Esophagus squamous epithelium (tissue), 4 donors: ENCODE measurements at regions not wholly inside any gene's neighbourhood (a gene's known extent, or its start where the extent isn't known, plus 50 kb on each side); places are given as distances from the start of the nearest gene placed in this dataset.

Experiments used
- POLR2A ChIP-seq, 4 donors: fragments of 450-650 bp; IDR thresholded peaks; one replicate each; pipeline ENCODE4 v1.6.1; 2017; ENCODE audit warnings: antibody characterized with exemption in 4 of 4, mild to moderate bottlenecking in 4 of 4, moderate library complexity in 3 of 4
- TF ChIP-seq, protein P1 (sequence below), 6 experiments: fragments of 450-650 bp in 4 of 6; fragments of 200-600 bp in 2 of 6; sonication (generic) in 2 of 6; IDR thresholded peaks; one replicate each; pipeline ENCODE4 v1.5.1; 2016 to 2019; ENCODE audit warnings: antibody characterized with exemption in 6 of 6, mild to moderate bottlenecking in 4 of 6, moderate library complexity in 4 of 6

DNA sequence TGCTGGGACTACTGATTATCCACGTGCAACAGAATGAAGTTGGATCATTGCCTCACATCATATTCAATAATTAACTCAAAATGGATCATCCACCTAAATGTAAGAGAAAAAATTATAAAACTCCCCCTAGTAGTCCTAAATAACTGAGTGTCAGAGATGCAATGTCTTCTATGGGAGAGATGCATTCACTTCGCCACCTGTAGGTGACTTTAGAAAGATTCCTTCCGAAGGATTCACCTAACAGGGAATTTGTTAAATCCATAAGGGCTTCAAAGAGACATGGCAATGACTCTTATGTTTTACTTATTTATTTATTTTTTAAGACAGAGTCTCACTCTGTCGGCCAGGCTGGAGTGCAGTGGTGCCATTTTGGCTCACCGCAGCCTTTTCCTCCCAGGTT lies 526.0 kb downstream of the MTRR start:
- TF ChIP-seq, protein P1, sequence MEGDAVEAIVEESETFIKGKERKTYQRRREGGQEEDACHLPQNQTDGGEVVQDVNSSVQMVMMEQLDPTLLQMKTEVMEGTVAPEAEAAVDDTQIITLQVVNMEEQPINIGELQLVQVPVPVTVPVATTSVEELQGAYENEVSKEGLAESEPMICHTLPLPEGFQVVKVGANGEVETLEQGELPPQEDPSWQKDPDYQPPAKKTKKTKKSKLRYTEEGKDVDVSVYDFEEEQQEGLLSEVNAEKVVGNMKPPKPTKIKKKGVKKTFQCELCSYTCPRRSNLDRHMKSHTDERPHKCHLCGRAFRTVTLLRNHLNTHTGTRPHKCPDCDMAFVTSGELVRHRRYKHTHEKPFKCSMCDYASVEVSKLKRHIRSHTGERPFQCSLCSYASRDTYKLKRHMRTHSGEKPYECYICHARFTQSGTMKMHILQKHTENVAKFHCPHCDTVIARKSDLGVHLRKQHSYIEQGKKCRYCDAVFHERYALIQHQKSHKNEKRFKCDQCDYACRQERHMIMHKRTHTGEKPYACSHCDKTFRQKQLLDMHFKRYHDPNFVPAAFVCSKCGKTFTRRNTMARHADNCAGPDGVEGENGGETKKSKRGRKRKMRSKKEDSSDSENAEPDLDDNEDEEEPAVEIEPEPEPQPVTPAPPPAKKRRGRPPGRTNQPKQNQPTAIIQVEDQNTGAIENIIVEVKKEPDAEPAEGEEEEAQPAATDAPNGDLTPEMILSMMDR (IDR thresholded peaks at IDR 0.05): no peak
- no peak for TF ChIP-seq POLR2A (IDR thresholded peaks at IDR 0.05)
